ENCODE measurements at regions not wholly inside any gene's neighbourhood (a gene's known extent, or its start where the extent isn't known, plus 50 kb on each side); places are given as distances from the start of the nearest gene placed in this dataset.

GRCh38 chr22:48327721-48328120 lies 1500.0 kb downstream of the BRD1 start:
- DNase-seq (ENCODE audit: low spot score) = no peak

GRCh38 chr22:48323746-48324145 lies 1503.9 kb downstream of the BRD1 start:
- DNase-seq (ENCODE audit: low spot score) = no peak

DNA sequence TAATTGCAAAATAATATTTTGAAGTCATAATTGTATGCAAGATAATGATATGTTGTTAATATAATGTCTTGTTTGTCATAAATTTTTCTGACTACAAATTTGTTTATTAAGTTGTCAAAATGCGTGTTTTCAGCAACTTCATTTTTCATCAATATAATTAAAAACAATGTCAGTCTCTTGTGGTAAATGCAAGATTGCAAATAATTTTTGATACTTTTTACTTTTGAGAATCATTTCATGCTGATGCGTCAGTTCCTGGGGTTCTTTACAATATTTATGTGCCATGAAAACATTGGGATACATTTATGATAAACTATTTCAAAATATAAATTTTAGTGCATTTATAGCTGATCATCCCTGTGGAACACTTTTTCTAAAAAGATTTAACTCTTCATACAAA lies 1504.8 kb downstream of the BRD1 start:
- no peak for DNase-seq (ENCODE audit: low spot score)

DNA sequence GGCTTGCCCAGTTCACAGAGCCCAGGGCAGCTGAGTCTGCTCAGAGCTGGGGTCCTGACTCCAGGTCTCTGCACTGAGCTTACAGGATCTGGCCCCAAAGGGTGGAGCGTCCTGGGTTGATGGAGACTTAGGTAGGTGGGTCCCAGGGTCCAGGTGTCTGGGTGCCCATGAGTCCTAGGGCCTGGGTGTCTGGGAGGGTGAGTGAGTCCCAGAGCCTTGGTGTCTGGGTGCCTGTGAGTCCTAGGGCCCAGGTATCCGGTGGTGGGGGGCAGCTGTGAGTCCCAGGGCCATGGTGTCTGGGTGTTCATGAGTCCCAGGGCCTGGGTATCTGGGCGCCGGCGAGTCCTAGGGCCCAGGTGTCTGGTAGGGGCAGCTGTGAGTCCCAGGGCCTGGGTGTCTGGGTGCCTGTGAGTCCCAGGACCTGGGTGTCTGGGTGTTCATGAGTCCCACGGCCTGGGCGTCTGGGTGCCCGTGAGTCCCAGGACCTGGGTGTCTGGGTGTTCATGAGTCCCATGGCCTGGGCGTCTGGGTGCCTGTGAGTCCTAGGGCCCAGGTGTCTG lies 1505.6 kb downstream of the BRD1 start:
- no peak for DNase-seq (ENCODE audit: low spot score)

- DNase-seq (ENCODE audit: low spot score) = no peak
Observed at GRCh38 chr22:48320683-48321451, 1506.8 kb downstream of the BRD1 start.

GRCh38 chr22:48320048-48320682 lies 1507.5 kb downstream of the BRD1 start:
- DNase-seq (ENCODE audit: low spot score) = no peak

DNA sequence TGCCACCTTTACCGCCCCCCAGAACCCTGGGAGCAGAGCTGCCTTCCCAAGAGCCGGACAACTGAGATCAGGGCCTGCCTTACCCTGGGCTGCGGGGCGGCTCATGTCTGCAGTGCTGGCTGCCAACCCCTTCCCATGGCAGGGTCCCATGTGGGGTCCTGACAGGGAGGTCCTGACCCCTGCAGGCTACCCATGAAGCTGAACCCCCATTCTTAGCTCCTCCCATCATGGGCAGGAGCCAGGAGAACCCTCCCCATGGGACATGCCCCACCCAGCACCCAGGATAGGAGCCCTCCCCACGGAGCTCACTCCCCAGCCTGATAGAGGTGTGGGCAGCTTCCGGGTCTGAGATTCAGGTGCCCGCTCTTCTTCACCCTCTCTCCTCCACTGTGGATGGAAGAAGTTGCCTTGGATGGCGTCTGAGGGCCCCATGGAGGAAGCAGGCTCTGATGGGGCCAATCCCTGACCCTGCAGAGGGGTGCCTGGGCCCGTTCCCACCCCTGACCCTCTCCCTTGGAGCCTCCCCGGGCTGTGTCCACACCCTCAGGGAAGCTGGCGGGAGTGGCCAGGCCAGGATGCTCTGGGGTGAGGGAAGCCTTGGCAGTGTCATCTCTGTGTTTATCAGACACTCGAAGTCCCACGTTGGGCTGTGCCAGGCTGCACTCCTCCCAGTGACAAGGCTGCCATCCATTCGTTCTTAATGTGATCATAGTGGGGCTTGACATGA lies 1508.2 kb downstream of the BRD1 start:
- DNase-seq (ENCODE audit: low spot score) = no peak

- DNase-seq (ENCODE audit: low spot score) = no peak
Observed at GRCh38 chr22:48318575-48319320, 1508.9 kb downstream of the BRD1 start.

GRCh38 chr22:48318173-48318572 lies 1509.5 kb downstream of the BRD1 start:
- DNase-seq (ENCODE audit: low spot score) = no peak

DNA sequence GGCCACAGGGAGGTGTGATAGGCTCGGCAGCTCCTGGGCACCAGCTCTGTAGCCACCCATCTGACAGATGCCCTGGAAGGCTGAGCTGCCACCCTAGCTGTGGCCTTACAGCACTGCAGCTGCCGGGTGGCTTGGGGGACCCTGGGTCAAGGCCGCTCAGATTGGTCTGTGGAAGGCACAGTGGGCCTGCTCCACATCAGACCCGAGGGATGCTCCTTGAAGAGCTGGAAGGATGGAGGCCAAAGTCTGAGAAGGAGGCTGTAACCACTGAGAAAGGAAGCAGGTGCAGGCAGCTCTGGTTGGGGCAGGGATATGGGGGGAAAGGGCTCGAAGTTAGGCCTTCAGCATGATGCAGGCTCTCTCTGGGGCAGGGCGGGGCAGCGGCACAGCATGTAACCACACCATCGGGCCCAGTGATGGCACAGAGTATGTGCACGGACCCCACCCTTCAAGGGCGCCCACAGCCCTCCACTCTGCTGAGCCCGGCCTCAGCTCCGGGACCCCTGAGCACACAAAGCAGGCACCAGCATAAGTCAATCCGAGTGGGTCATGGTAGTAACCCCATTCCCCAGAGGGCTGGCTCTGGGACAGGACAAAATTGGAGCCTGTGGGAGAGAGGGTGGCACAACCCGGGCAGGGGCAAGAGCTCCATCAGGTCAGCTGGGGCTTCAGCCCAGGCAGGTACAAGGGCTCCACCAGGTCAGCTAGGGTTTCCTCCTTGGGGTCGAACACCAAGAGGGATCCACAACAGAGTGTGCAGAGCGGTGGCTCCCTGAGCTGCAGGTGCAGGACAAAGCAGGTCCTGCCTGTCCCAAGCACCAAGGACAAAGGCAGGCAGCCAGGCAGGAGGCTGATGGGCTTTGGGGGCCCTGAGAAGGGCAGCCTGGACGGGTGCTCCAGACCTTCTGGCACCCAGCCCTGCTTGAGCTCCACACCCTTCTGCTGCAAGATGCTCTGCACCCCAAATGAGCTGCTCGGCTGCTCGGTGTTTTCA lies 1511.1 kb downstream of the BRD1 start:
- no peak for DNase-seq (ENCODE audit: low spot score)

GRCh38 chr22:48315439-48316256 lies 1512.0 kb downstream of the BRD1 start:
- no peak for DNase-seq (ENCODE audit: low spot score)

DNA sequence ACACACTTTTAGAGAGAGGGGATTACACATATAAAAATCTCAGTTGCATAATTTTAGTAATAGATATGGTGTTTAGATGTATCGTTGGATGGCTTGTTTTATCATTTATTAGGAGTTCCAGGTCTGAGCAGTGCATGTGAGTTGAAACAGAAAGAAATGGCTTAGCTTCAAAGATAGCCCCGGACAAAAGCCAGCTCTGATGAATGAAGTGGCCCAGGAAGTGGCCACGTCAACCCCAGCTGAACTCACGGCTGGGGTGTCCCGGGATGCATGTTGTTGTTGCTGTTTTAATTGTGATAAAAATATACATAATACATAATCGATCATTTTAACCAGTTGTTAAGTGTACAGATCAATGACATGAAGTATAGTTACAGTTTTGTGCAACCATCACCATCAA lies 1513.6 kb downstream of the BRD1 start:
- DNase-seq (ENCODE audit: low spot score) = no peak

DNA sequence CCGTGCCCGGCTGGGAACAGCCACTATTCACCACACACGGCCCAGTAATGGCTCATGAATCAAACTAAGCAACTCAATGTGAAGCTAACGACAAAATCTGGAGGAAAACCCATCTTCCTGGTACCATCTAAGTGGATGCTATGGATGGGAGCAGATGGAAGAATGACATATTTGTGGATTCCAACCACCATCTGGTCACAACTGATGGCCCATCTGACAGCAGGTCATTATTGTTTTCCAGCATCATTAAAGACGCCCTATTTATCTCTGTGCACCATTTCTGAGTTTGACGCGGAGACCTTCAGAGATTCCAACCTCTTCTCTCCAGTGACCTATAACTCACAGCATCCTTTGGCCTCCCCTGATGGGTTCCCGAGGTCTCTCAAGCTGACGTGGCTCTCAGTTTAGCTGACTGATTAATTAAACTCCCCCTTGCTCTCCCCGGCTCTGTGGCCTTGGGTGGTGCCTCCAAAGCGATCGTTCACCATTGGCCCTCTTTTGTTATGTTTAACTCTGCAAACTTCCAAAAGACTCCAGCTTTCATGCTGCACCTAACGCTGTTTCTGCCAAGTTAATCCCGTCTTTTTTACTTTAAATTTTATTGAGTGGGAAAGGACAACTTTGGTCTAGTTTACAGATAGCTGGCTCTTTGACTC lies 1514.4 kb downstream of the BRD1 start:
- no peak for DNase-seq (ENCODE audit: low spot score)

DNA sequence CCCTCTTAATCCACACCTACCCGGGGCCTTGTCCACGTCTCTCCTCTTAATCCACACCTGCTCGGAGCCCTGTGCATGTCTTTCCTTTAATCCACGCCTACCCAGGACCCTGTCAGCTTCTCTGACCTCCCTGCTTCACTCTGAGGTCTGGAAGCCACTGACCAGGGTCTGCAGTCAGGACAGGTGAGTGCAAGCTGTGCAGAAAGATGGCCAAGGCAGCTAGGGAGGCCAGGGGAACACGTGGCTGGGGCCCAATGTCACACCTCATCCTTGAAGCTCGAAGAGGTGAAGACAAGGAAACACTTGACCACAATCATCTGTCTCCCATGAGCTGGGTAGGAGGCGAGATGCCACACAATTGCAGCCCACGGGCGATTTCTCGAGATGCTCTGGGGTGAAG lies 1516.9 kb downstream of the BRD1 start:
- DNase-seq (ENCODE audit: low spot score) = no peak

DNA sequence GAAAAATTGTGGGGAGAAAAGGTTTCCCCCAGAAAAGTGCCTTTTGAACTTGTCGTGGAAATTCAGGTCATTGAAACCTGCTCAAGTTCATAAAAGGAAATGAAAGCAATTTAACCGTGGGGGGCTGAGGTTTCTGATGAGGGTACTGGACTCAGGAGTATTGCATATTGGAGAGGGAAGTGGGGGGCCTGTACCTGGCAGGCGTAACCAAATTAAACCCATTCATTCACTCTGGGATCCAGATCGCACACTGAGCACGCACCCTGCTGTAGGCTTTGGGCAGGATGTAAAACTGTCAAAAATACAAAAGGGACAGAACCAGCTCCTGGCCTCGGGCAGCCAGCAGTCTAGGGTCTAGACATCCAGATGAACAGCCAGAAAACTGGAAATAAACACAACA lies 1517.4 kb downstream of the BRD1 start:
- DNase-seq (ENCODE audit: low spot score) = no peak

GRCh38 chr22:48309836-48310235 lies 1517.8 kb downstream of the BRD1 start:
- no peak for DNase-seq (ENCODE audit: low spot score)

DNA sequence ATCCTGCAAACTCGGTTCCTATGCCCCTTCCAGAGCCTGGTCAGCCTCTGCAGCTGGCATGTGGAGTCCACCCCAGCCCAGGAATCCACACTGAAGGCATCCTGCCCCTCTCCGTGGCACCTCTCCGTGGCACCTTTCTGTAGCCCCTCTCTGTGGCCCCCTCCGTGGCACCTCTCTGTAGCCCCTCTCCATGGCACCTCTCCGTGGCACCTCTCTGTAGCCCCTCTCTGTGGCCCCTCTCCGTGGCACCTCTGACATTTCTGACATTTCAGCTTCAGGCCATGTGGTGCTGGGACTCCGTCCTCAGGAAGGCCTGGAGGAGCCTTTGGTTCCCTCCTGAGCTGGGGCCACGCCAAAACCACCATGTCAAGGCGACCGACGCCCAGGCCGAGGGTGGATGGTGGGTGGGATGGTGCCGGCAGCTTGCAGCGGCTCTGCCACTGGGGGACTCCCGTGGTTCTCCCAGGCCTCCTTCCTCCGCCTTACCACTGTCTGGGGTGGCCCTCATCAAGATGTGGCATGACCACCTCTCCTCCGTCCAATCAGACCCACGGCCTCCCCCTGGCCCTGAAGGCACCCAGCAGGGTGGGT lies 1518.5 kb downstream of the BRD1 start:
- DNase-seq (ENCODE audit: low spot score) = no peak

DNA sequence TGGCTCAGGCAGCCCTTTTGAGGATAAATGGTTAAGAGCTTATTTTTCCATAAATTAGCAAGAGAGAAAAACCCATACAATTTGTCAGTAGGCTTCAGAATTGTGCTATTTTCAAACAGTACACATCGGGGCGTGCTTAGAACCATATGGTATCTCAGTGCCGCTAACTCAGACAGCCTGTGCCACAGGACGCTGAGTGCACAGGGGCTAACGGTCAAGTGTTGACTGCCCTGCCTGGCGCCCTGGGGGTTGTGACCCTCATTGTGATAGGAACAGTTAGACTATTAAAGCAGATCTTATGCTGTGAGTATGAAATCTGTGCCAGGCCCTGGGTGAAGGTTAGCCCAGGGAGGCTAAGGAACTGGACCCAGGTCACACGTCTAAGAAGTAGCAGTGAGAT lies 1519.7 kb downstream of the BRD1 start:
- DNase-seq (ENCODE audit: low spot score) = no peak
